OCI-LY1 (cell line): ENCODE measurements at regions not wholly inside any gene's neighbourhood (a gene's known extent, or its start where the extent isn't known, plus 50 kb on each side); places are given as distances from the start of the nearest gene placed in this dataset.
"Not testable (repeated sequence)": the region's sequence is repeated elsewhere in the genome, so short reads cannot be mapped to it uniquely, and the experiment has no call there.

Experiments used
- H2AFZ ChIP-seq: fragments of 200-600 bp; sonication (generic), shearing (Covaris generic); 2 replicates; pipeline ENCODE4 v1.6.0; 2014; ENCODE audit warnings: antibody characterized with exemption, mild to moderate bottlenecking, low read length
- H3F3A ChIP-seq: fragments of 200-600 bp; sonication (generic), shearing (Covaris generic); 2 replicates; pipeline ENCODE4 v1.6.0; 2014; ENCODE audit warnings: mild to moderate bottlenecking, antibody characterized with exemption, low read length, moderate library complexity; ENCODE audit not compliant: insufficient read depth
- H3K27ac ChIP-seq: fragments of 200-600 bp; sonication (generic); 2 replicates; pipeline ENCODE4 v1.5.1; 2014; ENCODE audit warnings: low read length, mixed run types, mild to moderate bottlenecking, low read depth; ENCODE audit not compliant: poor library complexity, severe bottlenecking
- H3K27me3 ChIP-seq: fragments of 200-600 bp; sonication (generic); 2 replicates; pipeline ENCODE4 v1.6.0; 2014; ENCODE audit warnings: antibody characterized with exemption, mild to moderate bottlenecking, low read length, moderate library complexity; ENCODE audit not compliant: insufficient read depth
- H3K36me3 ChIP-seq: fragments of 200-600 bp; sonication (generic); 2 replicates; pipeline ENCODE4 v1.6.1; 2014; ENCODE audit warnings: mild to moderate bottlenecking, antibody characterized with exemption, low read length, moderate library complexity, mixed read lengths; ENCODE audit not compliant: insufficient read depth
- H3K4me1 ChIP-seq: fragments of 200-600 bp; sonication (generic); 2 replicates; pipeline ENCODE4 v1.5.1; 2014; ENCODE audit warnings: mild to moderate bottlenecking, low read length, moderate library complexity; ENCODE audit not compliant: insufficient read depth, severe bottlenecking
- H3K4me2 ChIP-seq: fragments of 200-600 bp; sonication (generic), shearing (Covaris generic); 2 replicates; pipeline ENCODE4 v1.6.1; 2014; ENCODE audit warnings: low read length
- H3K4me3 ChIP-seq: fragments of 200-600 bp; sonication (generic); 2 replicates; pipeline ENCODE4 v1.5.1; 2014; ENCODE audit warnings: low read length, low read depth, mild to moderate bottlenecking, mixed read lengths; ENCODE audit not compliant: poor library complexity, severe bottlenecking
- H3K79me2 ChIP-seq: fragments of 200-600 bp; shearing (Covaris generic); 2 replicates; pipeline ENCODE4 v1.6.1; 2016; ENCODE audit warnings: mixed run types, low read length, mixed read lengths; ENCODE audit not compliant: insufficient read depth
- H3K9ac ChIP-seq: fragments of 200-600 bp; sonication (generic), shearing (Covaris generic); 2 replicates; pipeline ENCODE4 v1.6.1; 2014; ENCODE audit warnings: mild to moderate bottlenecking, low read length, mixed read lengths
- H3K9me2 ChIP-seq: fragments of 200-600 bp; sonication (generic), shearing (Covaris generic); 2 replicates; pipeline ENCODE4 v1.6.1; 2014; ENCODE audit warnings: low read depth, mild to moderate bottlenecking, low read length, mixed read lengths
- H3K9me3 ChIP-seq: fragments of 200-600 bp; shearing (Covaris generic); 2 replicates; pipeline ENCODE4 v1.6.1; 2014; ENCODE audit warnings: low read length, mixed read lengths
- H4K20me1 ChIP-seq: fragments of 200-600 bp; sonication (generic), shearing (Covaris generic); 2 replicates; pipeline ENCODE4 v1.6.0; 2016; ENCODE audit warnings: mild to moderate bottlenecking, low read length; ENCODE audit not compliant: insufficient read depth
- EZH2 ChIP-seq: fragments of 200-600 bp; sonication (generic), shearing (Covaris generic); IDR thresholded peaks from 2 replicates; pipeline ENCODE4 v1.8.0; 2017; ENCODE audit warnings: borderline replicate concordance, mixed run types, mild to moderate bottlenecking, antibody characterized with exemption, low read length, moderate library complexity, mixed read lengths
- TF ChIP-seq, protein P1 (sequence below): fragments of 200-600 bp; sonication (generic), shearing (Covaris generic); IDR thresholded peaks from 2 replicates; pipeline ENCODE4 v1.5.1; 2017; ENCODE audit warnings: mild to moderate bottlenecking, antibody characterized with exemption, low read length, moderate library complexity, mixed read lengths

DNA sequence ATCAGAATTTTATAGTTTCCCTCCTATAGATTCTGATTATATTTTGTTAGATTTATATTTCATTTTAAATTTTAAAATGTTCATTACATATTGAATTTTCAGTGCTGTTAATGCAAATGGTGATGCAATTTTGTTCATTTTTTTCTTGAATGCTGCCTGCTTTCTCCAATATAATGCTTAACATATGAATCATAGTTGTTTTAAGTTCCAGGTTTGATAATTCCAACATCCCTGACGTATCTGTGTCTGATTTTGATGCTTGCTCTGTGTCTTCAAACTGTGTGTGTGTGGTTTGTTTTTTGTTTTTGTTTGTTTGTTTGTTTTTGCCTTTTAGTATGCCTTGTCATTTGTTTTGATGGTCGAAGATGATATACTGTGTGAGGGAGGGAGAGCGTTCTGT lies 134.7 kb upstream of the ELAC2 start:
- Histone ChIP-seq H3K27ac (no peak overlapping the region), H3K9ac (no peak overlapping the region), H3K79me2 (no peaks in the 10 kb centered on the region), H3K4me1 (no peaks in the 10 kb centered on the region), H3K36me3 (no peaks in the 10 kb centered on the region), H3K27me3 (no peaks in the 10 kb centered on the region), H3K4me2 (no peak overlapping the region), H3K9me2 (no peaks in the 10 kb centered on the region), H3K4me3 (no peak overlapping the region), H3F3A (no peaks in the 10 kb centered on the region), H4K20me1 (no peaks in the 10 kb centered on the region), H3K9me3 (no peaks in the 10 kb centered on the region), H2AFZ (no peak overlapping the region)
- TF ChIP-seq, protein P1, sequence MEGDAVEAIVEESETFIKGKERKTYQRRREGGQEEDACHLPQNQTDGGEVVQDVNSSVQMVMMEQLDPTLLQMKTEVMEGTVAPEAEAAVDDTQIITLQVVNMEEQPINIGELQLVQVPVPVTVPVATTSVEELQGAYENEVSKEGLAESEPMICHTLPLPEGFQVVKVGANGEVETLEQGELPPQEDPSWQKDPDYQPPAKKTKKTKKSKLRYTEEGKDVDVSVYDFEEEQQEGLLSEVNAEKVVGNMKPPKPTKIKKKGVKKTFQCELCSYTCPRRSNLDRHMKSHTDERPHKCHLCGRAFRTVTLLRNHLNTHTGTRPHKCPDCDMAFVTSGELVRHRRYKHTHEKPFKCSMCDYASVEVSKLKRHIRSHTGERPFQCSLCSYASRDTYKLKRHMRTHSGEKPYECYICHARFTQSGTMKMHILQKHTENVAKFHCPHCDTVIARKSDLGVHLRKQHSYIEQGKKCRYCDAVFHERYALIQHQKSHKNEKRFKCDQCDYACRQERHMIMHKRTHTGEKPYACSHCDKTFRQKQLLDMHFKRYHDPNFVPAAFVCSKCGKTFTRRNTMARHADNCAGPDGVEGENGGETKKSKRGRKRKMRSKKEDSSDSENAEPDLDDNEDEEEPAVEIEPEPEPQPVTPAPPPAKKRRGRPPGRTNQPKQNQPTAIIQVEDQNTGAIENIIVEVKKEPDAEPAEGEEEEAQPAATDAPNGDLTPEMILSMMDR, result no peak
- TF ChIP-seq EZH2, result no peak

GRCh38 chr17:13150738-13151137 lies 132.9 kb upstream of the ELAC2 start:
- not testable (repeated sequence) for H3K27ac ChIP-seq

GRCh38 chr17:13143001-13143400 lies 125.2 kb upstream of the ELAC2 start:
- Histone ChIP-seq H4K20me1 (no peaks in the 10 kb centered on the region), H3K36me3 (no peaks in the 10 kb centered on the region), H3K4me2 (no peak overlapping the region), H3K9me3 (no peaks in the 10 kb centered on the region; the same call in 1 of the 2 replicates), H3K9ac (no peak overlapping the region), H3K79me2 (no peaks in the 10 kb centered on the region), H3K27me3 (no peaks in the 10 kb centered on the region), H3F3A (no peaks in the 10 kb centered on the region), H3K27ac (no peak overlapping the region), H3K4me3 (no peak overlapping the region), H3K9me2 (no peaks in the 10 kb centered on the region), H2AFZ (no peak overlapping the region), H3K4me1 (no peaks in the 10 kb centered on the region)
- TF ChIP-seq, protein P1, result no peak
- no peak for TF ChIP-seq EZH2

More at GRCh38 chr17:13150738-13151137, 132.9 kb upstream of the ELAC2 start:
- H3K79me2 ChIP-seq, H3K9me3 ChIP-seq, H3K4me3 ChIP-seq, H3K36me3 ChIP-seq, H3K27me3 ChIP-seq, H3K4me1 ChIP-seq, H4K20me1 ChIP-seq, H3K9ac ChIP-seq, H3K9me2 ChIP-seq, H2AFZ ChIP-seq, H3F3A ChIP-seq, H3K4me2 ChIP-seq: not testable (repeated sequence)

GRCh38 chr17:13140750-13141149 lies 122.9 kb upstream of the ELAC2 start:
- Histone ChIP-seq H3K9me3 (no peaks in the 10 kb centered on the region; the same call in 1 of the 2 replicates), H3K79me2 (no peaks in the 10 kb centered on the region), H3K4me1 (no peaks in the 10 kb centered on the region), H4K20me1 (no peaks in the 10 kb centered on the region), H3K4me3 (no peak overlapping the region), H3K4me2 (no peak overlapping the region), H3K9ac (no peak overlapping the region), H3F3A (no peaks in the 10 kb centered on the region), H3K27me3 (no peaks in the 10 kb centered on the region), H3K27ac (no peak overlapping the region), H3K36me3 (no peaks in the 10 kb centered on the region), H3K9me2 (no peaks in the 10 kb centered on the region), H2AFZ (no peak overlapping the region)
- TF ChIP-seq EZH2, result no peak
- TF ChIP-seq, protein P1, result no peak
